H1 (cell line): ENCODE measurements at regions not wholly inside any gene's neighbourhood (a gene's known extent, or its start where the extent isn't known, plus 50 kb on each side); places are given as distances from the start of the nearest gene placed in this dataset.

Experiments used
- CTCF ChIA-PET: fragments of 300-600 bp; sonication (Branson Sonifier 250); formaldehyde crosslinking; loops from one replicate; lab custom pipeline; 2021; ENCODE audit not compliant: partially characterized antibody; lab: Charles Lee
- POLR2A ChIA-PET: fragments of 300-600 bp; sonication (Branson Sonifier 250); formaldehyde crosslinking; loops from one replicate; lab custom pipeline; 2021; ENCODE audit warnings: inconsistent platforms; ENCODE audit not compliant: partially characterized antibody; lab: Charles Lee
- DNase-seq, 2 experiments: peaks; one replicate each; pipeline versions ENCODE4 v3.0.0 to v3.0.0-alpha.2; 2010 to 2022; ENCODE audit warnings: low spot score in 2 of 2, low read depth in 1 of 2, mixed read lengths in 1 of 2
- FAIRE-seq: peaks from 2 replicates; lab custom pipeline; 2011; peaks lifted over from hg19 to GRCh38; lab: Jason Lieb, UNC
- H2AFZ ChIP-seq: 2 replicates; pipeline ENCODE4 v1.8.1; 2012; ENCODE audit warnings: low read length, inconsistent platforms
- H2AK5ac ChIP-seq: 2 replicates; pipeline ENCODE4 v1.6.1; 2013; ENCODE audit warnings: low read depth, low read length
- H2BK120ac ChIP-seq: replicated peaks from 2 replicates; pipeline ENCODE3; 2013; ENCODE audit warnings: low read depth, low read length, inconsistent platforms
- H2BK12ac ChIP-seq: 2 replicates; pipeline ENCODE4 v1.6.1; 2013; ENCODE audit warnings: low read depth, low read length
- H2BK15ac ChIP-seq: 2 replicates; pipeline ENCODE4 v1.6.1; 2013; ENCODE audit warnings: low read length
- H2BK20ac ChIP-seq: 2 replicates; pipeline ENCODE4 v1.6.1; 2013; ENCODE audit warnings: low read length
- H2BK5ac ChIP-seq: 2 replicates; pipeline ENCODE4 v1.6.1; 2013; ENCODE audit warnings: low read depth, low read length
- H3K14ac ChIP-seq: 2 replicates; pipeline ENCODE4 v1.6.1; 2013; ENCODE audit warnings: inconsistent platforms; ENCODE audit not compliant: insufficient read length
- H3K18ac ChIP-seq: 2 replicates; pipeline ENCODE4 v1.6.1; 2013; ENCODE audit warnings: low read length; ENCODE audit errors: extremely low read depth
- H3K23ac ChIP-seq: 2 replicates; pipeline ENCODE4 v1.6.1; 2013; ENCODE audit warnings: inconsistent platforms; ENCODE audit not compliant: insufficient read length
- H3K23me2 ChIP-seq: 2 replicates; pipeline ENCODE4 v1.6.1; 2013; ENCODE audit warnings: low read depth, low read length
- H3K27ac ChIP-seq: 2 replicates; pipeline ENCODE4 v1.6.1; 2011; ENCODE audit warnings: low read depth, low read length, inconsistent platforms
- H3K27me3 ChIP-seq, 4 experiments: replicated peaks in 1 of 4; 1 replicate in 1 of 4; 2 replicates in 3 of 4; pipeline versions ENCODE4 v1.6.1 to v1.8.1; 2011 to 2013; ENCODE audit warnings: low read length in 3 of 4, mild to moderate bottlenecking in 3 of 4, inconsistent platforms in 2 of 4, mixed read lengths in 2 of 4, moderate library complexity in 1 of 4; ENCODE audit not compliant: control insufficient read depth in 3 of 4, insufficient read depth in 3 of 4; ENCODE audit errors: extremely low read depth in 1 of 4
- H3K36me3 ChIP-seq, 4 experiments: 2 replicates each; pipeline versions ENCODE4 v1.6.1 to v1.8.1; 2011 to 2013; ENCODE audit warnings: mild to moderate bottlenecking in 4 of 4, low read length in 3 of 4, moderate library complexity in 2 of 4, control low read depth in 1 of 4, inconsistent platforms in 1 of 4; ENCODE audit not compliant: insufficient read depth in 4 of 4, control insufficient read depth in 2 of 4
- H3K4ac ChIP-seq: replicated peaks from 2 replicates; pipeline ENCODE3; 2013; ENCODE audit warnings: low read length, low read depth, mixed read lengths, inconsistent platforms; ENCODE audit not compliant: insufficient read length
- H3K4me1 ChIP-seq, 4 experiments: replicated peaks in 1 of 4; 1 replicate in 1 of 4; 2 replicates in 3 of 4; pipeline versions ENCODE4 v1.6.1 to v1.8.1; 2011 to 2013; ENCODE audit warnings: low read length in 3 of 4, inconsistent platforms in 2 of 4, mixed read lengths in 1 of 4; ENCODE audit not compliant: insufficient read depth in 4 of 4, control insufficient read depth in 3 of 4
- H3K4me2 ChIP-seq, 2 experiments: 2 replicates each; pipeline versions ENCODE4 v1.6.1 to v1.8.1; 2011 to 2013; ENCODE audit warnings: low read depth in 2 of 2, low read length in 2 of 2, control low read depth in 1 of 2, inconsistent platforms in 1 of 2, mild to moderate bottlenecking in 1 of 2; ENCODE audit not compliant: insufficient read depth in 1 of 2
- H3K4me3 ChIP-seq, 4 experiments: fragments of 200-600, 300-600 bp in 1 of 4; sonication (generic), shearing (Covaris generic), sonication (Bioruptor Twin) in 1 of 4; 2 replicates each; pipeline versions ENCODE4 v1.5.1 to v1.8.1; 2011 to 2016; ENCODE audit warnings: low read length in 4 of 4, low read depth in 3 of 4, control low read depth in 2 of 4, inconsistent platforms in 2 of 4, mild to moderate bottlenecking in 2 of 4, mixed read lengths in 1 of 4, moderate library complexity in 1 of 4; ENCODE audit not compliant: insufficient read depth in 2 of 4; ENCODE audit errors: extremely low read depth in 1 of 4
- H3K56ac ChIP-seq: replicated peaks from 2 replicates; pipeline ENCODE3; 2013; ENCODE audit warnings: low read depth, mild to moderate bottlenecking, mixed read lengths, low read length, inconsistent platforms; ENCODE audit not compliant: insufficient read length
- H3K79me1 ChIP-seq: 2 replicates; pipeline ENCODE4 v1.6.1; 2013; ENCODE audit warnings: low read depth, low read length, control low read depth
- H3K79me2 ChIP-seq, 2 experiments: 2 replicates each; pipeline versions ENCODE4 v1.6.1 to v1.8.1; 2012 to 2013; ENCODE audit warnings: low read length in 2 of 2, mild to moderate bottlenecking in 2 of 2, inconsistent platforms in 1 of 2; ENCODE audit not compliant: insufficient read depth in 2 of 2, control insufficient read depth in 1 of 2
- H3K9ac ChIP-seq, 4 experiments: replicated peaks in 1 of 4; 1 replicate in 1 of 4; 2 replicates in 3 of 4; pipeline versions ENCODE4 v1.6.1 to v1.8.1; 2011 to 2013; ENCODE audit warnings: low read depth in 3 of 4, low read length in 3 of 4, control low read depth in 2 of 4, mild to moderate bottlenecking in 2 of 4, moderate library complexity in 2 of 4, inconsistent platforms in 1 of 4; ENCODE audit errors: extremely low read depth in 1 of 4
- H3K9me3 ChIP-seq, 2 experiments: 2 replicates each; pipeline versions ENCODE4 v1.6.1 to v1.8.1; 2012 to 2013; ENCODE audit warnings: mild to moderate bottlenecking in 2 of 2, moderate library complexity in 2 of 2, control low read depth in 1 of 2, inconsistent platforms in 1 of 2, low read depth in 1 of 2, low read length in 1 of 2, mixed read lengths in 1 of 2; ENCODE audit not compliant: insufficient read depth in 2 of 2
- H4K20me1 ChIP-seq, 2 experiments: replicated peaks in 1 of 2; 2 replicates each; pipeline versions ENCODE3 to v1.8.1; 2011 to 2013; ENCODE audit warnings: inconsistent platforms in 2 of 2, low read length in 2 of 2, mild to moderate bottlenecking in 1 of 2; ENCODE audit not compliant: insufficient read depth in 2 of 2, control insufficient read depth in 1 of 2
- H4K5ac ChIP-seq: 2 replicates; pipeline ENCODE4 v1.6.1; 2013; ENCODE audit warnings: low read length, low read depth, mixed read lengths, inconsistent platforms; ENCODE audit not compliant: insufficient read length
- H4K8ac ChIP-seq: 2 replicates; pipeline ENCODE4 v1.8.0; 2013; ENCODE audit warnings: mild to moderate bottlenecking, moderate library complexity, low read length, inconsistent platforms; ENCODE audit not compliant: insufficient read depth; ENCODE audit errors: extremely low read depth
- H4K91ac ChIP-seq: replicated peaks from 2 replicates; pipeline ENCODE3; 2013; ENCODE audit warnings: low read length, mixed read lengths, inconsistent platforms; ENCODE audit not compliant: insufficient read length
- EP300 ChIP-seq, 2 experiments: IDR thresholded peaks; 1 replicate in 1 of 2; 2 replicates in 1 of 2; pipeline ENCODE4 v1.6.1; 2011 to 2012; ENCODE audit warnings: low read depth in 2 of 2, low read length in 2 of 2, mild to moderate bottlenecking in 2 of 2, borderline replicate concordance in 1 of 2, inconsistent platforms in 1 of 2, moderate library complexity in 1 of 2
- KDM5A ChIP-seq: fragments of 200-600 bp; IDR thresholded peaks from 2 replicates; pipeline ENCODE4 v1.7.1; 2012; ENCODE audit warnings: mild to moderate bottlenecking, low read length, inconsistent platforms, mixed read lengths
- MAFK ChIP-seq: IDR thresholded peaks from 2 replicates; pipeline ENCODE4 v1.6.1; 2012; ENCODE audit warnings: low read depth, mild to moderate bottlenecking, improper control_type of control experiment, low read length
- RAD21 ChIP-seq, 2 experiments: IDR thresholded peaks in 1 of 2; conservative IDR thresholded peaks in 1 of 2; 2 replicates each; pipeline ENCODE4 v1.6.1; 2011; ENCODE audit warnings: low read depth in 2 of 2, low read length in 2 of 2, improper control_type of control experiment in 1 of 2, inconsistent platforms in 1 of 2, mild to moderate bottlenecking in 1 of 2, moderate library complexity in 1 of 2
- RXRA ChIP-seq: IDR thresholded peaks from 2 replicates; pipeline ENCODE4 v1.6.1; 2011; ENCODE audit warnings: low read depth, mild to moderate bottlenecking, low read length, moderate library complexity; ENCODE audit not compliant: insufficient read depth
- SIRT6 ChIP-seq: IDR thresholded peaks from one replicate; pipeline ENCODE4 v1.7.1; 2012; ENCODE audit warnings: low read length, inconsistent platforms
- SP1 ChIP-seq: IDR thresholded peaks from 2 replicates; pipeline ENCODE4 v1.6.1; 2011; ENCODE audit warnings: low read depth, low read length
- TAF7 ChIP-seq: optimal IDR thresholded peaks from 2 replicates; pipeline ENCODE3; 2011; ENCODE audit warnings: low read depth, mild to moderate bottlenecking, inconsistent platforms, low read length, moderate library complexity, borderline replicate concordance
- TBP ChIP-seq: IDR thresholded peaks from 2 replicates; pipeline ENCODE4 v1.6.1; 2011; ENCODE audit warnings: low read depth, low read length, improper control_type of control experiment
- YY1 ChIP-seq: IDR thresholded peaks from 2 replicates; pipeline ENCODE4 v1.6.1; 2011; ENCODE audit warnings: low read depth, mild to moderate bottlenecking, low read length
- WGBS, 2 experiments: shearing (Covaris generic) in 1 of 2; methylation state at CpG; one replicate each; pipeline versions ENCODE4 v1.1.6 to v1.1.7; 2013 to 2015; ENCODE audit warnings: low lambda C conversion rate in 2 of 2, mixed read lengths in 2 of 2, inconsistent platforms in 1 of 2, low coverage in 1 of 2, missing lambda C conversion rate in 1 of 2; ENCODE audit not compliant: insufficient replicate concordance in 2 of 2, insufficient coverage in 1 of 2, insufficient read length in 1 of 2; ENCODE audit errors: extremely low coverage in 1 of 2, missing lambda C conversion rate in 1 of 2; 5-methylcytosine and 5-hydroxymethylcytosine counted together

GRCh38 chr17:20929334-20929733 lies 113.5 kb downstream of the USP22 start:
- POLR2A ChIA-PET, result no interaction called here
- Histone ChIP-seq H4K91ac (no peak overlapping the region), H3K18ac (no peak overlapping the region), H2BK15ac (no peak overlapping the region), H2AFZ (no peak overlapping the region), H3K27ac (no peak overlapping the region), H3K56ac (no peak overlapping the region), H4K5ac (no peak overlapping the region), H3K23ac (no peak overlapping the region), H2BK120ac (no peak overlapping the region), H3K23me2 (no peaks in the 10 kb centered on the region), H3K79me2 (no peaks in the 10 kb centered on the region), H3K4me1 (no peaks in the 10 kb centered on the region), H3K9ac (no peak overlapping the region), H3K79me1 (no peaks in the 10 kb centered on the region), H3K4me3 (no peak overlapping the region), H3K36me3 (peaks cover 0 to 5% (median 0%) of the 10 kb centered on the region in 4 experiments; a peak in 5 of 8 replicates), H2AK5ac (no peak overlapping the region), H3K9me3 (no peaks in the 10 kb centered on the region), H3K14ac (no peak overlapping the region), H2BK5ac (no peak overlapping the region), H3K27me3 (no peaks in the 10 kb centered on the region), H2BK12ac (no peak overlapping the region), H3K4me2 (no peak overlapping the region), H3K4ac (no peak overlapping the region), H4K8ac (no peak overlapping the region), H2BK20ac (no peak overlapping the region), H4K20me1 (peaks cover 0 to 3% of the 10 kb centered on the region in 2 experiments)
- no peak for FAIRE-seq
- WGBS, 2 experiments, result 83% methylated on average over 5 of the region's 5 CpGs; no CpG with 5 or more reads in 1 of the 2 experiments
- TF ChIP-seq SIRT6, result no peak
- no peak for TF ChIP-seq KDM5A
- TF ChIP-seq RAD21 (IDR thresholded peaks at IDR 0.05 in 1 of 2, conservative IDR thresholded peaks at IDR 0.05 in 1 of 2; ENCODE audit: low read depth in 2 of 2, low read length in 2 of 2), result no peak
- no peak for TF ChIP-seq TBP
- TF ChIP-seq EP300 (IDR thresholded peaks at IDR 0.05; ENCODE audit: borderline replicate concordance in 1 of 2, low read depth in 2 of 2, low read length in 2 of 2), result no peak
- no peak for TF ChIP-seq YY1
- TF ChIP-seq RXRA, result no peak
- no peak for TF ChIP-seq MAFK
- TF ChIP-seq TAF7, result no peak
- no peak for TF ChIP-seq SP1
- no peak for DNase-seq
- CTCF ChIA-PET, result no interaction called here
